Naive thymus-derived CD8-positive, alpha-beta T cell (primary cell): ENCODE measurements at regions not wholly inside any gene's neighbourhood (a gene's known extent, or its start where the extent isn't known, plus 50 kb on each side); places are given as distances from the start of the nearest gene placed in this dataset.

Experiments
- ATAC-seq, 2 donors: fragments of 150-1000 bp; cut with Tn5 transposase in 1 of 2; sonication (Bioruptor Pico), chemical (Tn5 transposase) in 1 of 2; 1 replicate in 1 of 2; 2 replicates in 1 of 2; pipeline ENCODE4 v1.10.0; 2021; ENCODE audit warnings: mild to moderate bottlenecking in 2 of 2, moderate library complexity in 2 of 2
- POLR2A ChIA-PET: fragments of 350-600 bp; sonication (Branson Sonifier 250); formaldehyde crosslinking; loops from one replicate; lab custom pipeline; 2021; ENCODE audit warnings: antibody characterized with exemption; lab: Charles Lee
- DNase-seq, 10 donors: peaks; one replicate each; pipeline versions ENCODE4 v3.0.0 to v3.0.0-alpha.2; 2020 to 2022
- H3K27ac Mint-ChIP-seq, 10 donors: one replicate each; pipeline ENCODE4 v1.8.0; 2020 to 2022; ENCODE audit warnings: mild to moderate bottlenecking in 10 of 10, mixed read lengths in 10 of 10, moderate library complexity in 4 of 10, inconsistent platforms in 1 of 10
- H3K27me3 Mint-ChIP-seq, 5 donors: one replicate each; pipeline ENCODE4 v1.8.0; 2021 to 2022; ENCODE audit warnings: mixed read lengths in 5 of 5
- H3K36me3 Mint-ChIP-seq, 3 donors: one replicate each; pipeline ENCODE4 v1.8.0; 2020 to 2022; ENCODE audit warnings: mixed read lengths in 3 of 3, mild to moderate bottlenecking in 2 of 3, inconsistent platforms in 1 of 3
- H3K4me1 Mint-ChIP-seq, 4 donors: one replicate each; pipeline ENCODE4 v1.8.0; 2021 to 2022; ENCODE audit warnings: mixed read lengths in 4 of 4
- H3K4me3 Mint-ChIP-seq, 10 donors: one replicate each; pipeline ENCODE4 v1.8.0; 2020 to 2022; ENCODE audit warnings: mild to moderate bottlenecking in 10 of 10, mixed read lengths in 10 of 10, moderate library complexity in 6 of 10, inconsistent platforms in 1 of 10
- H3K9me3 Mint-ChIP-seq, 9 donors: one replicate each; pipeline ENCODE4 v1.8.0; 2020 to 2022; ENCODE audit warnings: mixed read lengths in 9 of 9, mild to moderate bottlenecking in 3 of 9, inconsistent platforms in 1 of 9, moderate library complexity in 1 of 9

- POLR2A ChIA-PET = no interaction called here
- DNase-seq = no peak
- no peaks in the 10 kb centered on the region for H3K9me3 Mint-ChIP-seq
- peaks cover 2 to 10% (median 8%) of the 10 kb centered on the region in 4 donors for H3K4me1 Mint-ChIP-seq
- H3K27ac Mint-ChIP-seq = no peak overlapping the region
- no peak for ATAC-seq
- no peak overlapping the region for H3K4me3 Mint-ChIP-seq
- H3K27me3 Mint-ChIP-seq = no peaks in the 10 kb centered on the region
- H3K36me3 Mint-ChIP-seq = peaks cover 7 to 37% (median 13%) of the 10 kb centered on the region in 3 donors
Measured at GRCh38 chr21:36207577-36208320, 51.1 kb downstream of the DOP1B start.

GRCh38 chr21:36208326-36209013, 51.8 kb downstream of the DOP1B start:
- Mint-ChIP-seq H3K4me3 (no peak overlapping the region), H3K4me1 (peaks cover 2 to 10% (median 8%) of the 10 kb centered on the region in 4 donors), H3K36me3 (peaks cover 7 to 34% (median 13%) of the 10 kb centered on the region in 3 donors), H3K27me3 (no peaks in the 10 kb centered on the region), H3K27ac (peak overlapping the region in 1 of 10 donors; percentile 71), H3K9me3 (no peaks in the 10 kb centered on the region)
- DNase-seq (no peak), ATAC-seq (no peak)
- POLR2A ChIA-PET = no interaction called here

- no peak overlapping the region for H3K4me3 Mint-ChIP-seq
- H3K27ac Mint-ChIP-seq = peak overlapping the region in 2 of 10 donors; percentile 80
- ATAC-seq (no peak), DNase-seq (peak; percentile 9 to 75 (median 36))
- POLR2A ChIA-PET = no interaction called here
- H3K9me3 Mint-ChIP-seq = no peaks in the 10 kb centered on the region
- H3K27me3 Mint-ChIP-seq = no peaks in the 10 kb centered on the region
- H3K36me3 Mint-ChIP-seq = peaks cover 7 to 37% (median 16%) of the 10 kb centered on the region in 3 donors
- peaks cover 2 to 10% (median 8%) of the 10 kb centered on the region in 4 donors for H3K4me1 Mint-ChIP-seq
Measured at GRCh38 chr21:36209626-36210171, 53.1 kb downstream of the DOP1B start.

GRCh38 chr21:36210779-36211659, 54.4 kb downstream of the DOP1B start:
- Mint-ChIP-seq H3K36me3 (peaks cover 7 to 33% (median 16%) of the 10 kb centered on the region in 3 donors), H3K27me3 (no peaks in the 10 kb centered on the region), H3K4me1 (peaks cover 2 to 10% (median 8%) of the 10 kb centered on the region in 4 donors), H3K27ac (peak overlapping the region in 1 of 10 donors; percentile 46), H3K4me3 (no peak overlapping the region), H3K9me3 (no peaks in the 10 kb centered on the region)
- ATAC-seq = no peak
- POLR2A ChIA-PET = interaction anchor here (0.6 to 1.1 kb wide), 2 partner anchors 12 to 37 kb away, joined by 3 read pairs; no protein-coding TSS in a partner anchor
- DNase-seq = no peak

- peaks cover 2 to 10% (median 8%) of the 10 kb centered on the region in 4 donors for H3K4me1 Mint-ChIP-seq
- H3K27me3 Mint-ChIP-seq = no peaks in the 10 kb centered on the region
- POLR2A ChIA-PET = interaction anchor here (1.1 kb wide), 1 partner anchor 38 kb away, joined by 3 read pairs; no protein-coding TSS in a partner anchor
- no peak overlapping the region for H3K4me3 Mint-ChIP-seq
- DNase-seq (no peak), ATAC-seq (no peak)
- peaks cover 7 to 38% (median 16%) of the 10 kb centered on the region in 3 donors for H3K36me3 Mint-ChIP-seq
- no peaks in the 10 kb centered on the region for H3K9me3 Mint-ChIP-seq
- no peak overlapping the region for H3K27ac Mint-ChIP-seq
Measured at GRCh38 chr21:36211660-36212512, 55.3 kb downstream of the DOP1B start.

GRCh38 chr21:36212513-36212780, 55.8 kb downstream of the DOP1B start:
- Mint-ChIP-seq H3K36me3 (peaks cover 7 to 44% (median 17%) of the 10 kb centered on the region in 3 donors), H3K27ac (no peak overlapping the region), H3K4me1 (peaks cover 2 to 10% (median 8%) of the 10 kb centered on the region in 4 donors), H3K4me3 (no peak overlapping the region), H3K9me3 (no peaks in the 10 kb centered on the region), H3K27me3 (no peaks in the 10 kb centered on the region)
- POLR2A ChIA-PET = no interaction called here
- DNase-seq = no peak
- ATAC-seq = no peak

GRCh38 chr21:36214561-36214960, 57.9 kb downstream of the DOP1B start:
- no peak overlapping the region for H3K4me3 Mint-ChIP-seq
- H3K36me3 Mint-ChIP-seq = peaks cover 14 to 56% (median 32%) of the 10 kb centered on the region in 3 donors
- POLR2A ChIA-PET = no interaction called here
- peaks cover under 1 to 7% (median 5%) of the 10 kb centered on the region in 4 donors for H3K4me1 Mint-ChIP-seq
- H3K27ac Mint-ChIP-seq = no peak overlapping the region
- H3K9me3 Mint-ChIP-seq = no peaks in the 10 kb centered on the region
- no peak for DNase-seq
- no peak for ATAC-seq
- no peaks in the 10 kb centered on the region for H3K27me3 Mint-ChIP-seq

GRCh38 chr21:36217743-36218142, 61.1 kb downstream of the DOP1B start:
- Mint-ChIP-seq H3K9me3 (no peaks in the 10 kb centered on the region), H3K27me3 (no peaks in the 10 kb centered on the region), H3K36me3 (peaks cover 10 to 47% (median 26%) of the 10 kb centered on the region in 3 donors), H3K27ac (no peak overlapping the region), H3K4me3 (no peak overlapping the region), H3K4me1 (no peaks in the 10 kb centered on the region)
- DNase-seq = no peak
- no peak for ATAC-seq
- POLR2A ChIA-PET = no interaction called here

GRCh38 chr21:36218691-36219090, 62.1 kb downstream of the DOP1B start:
- Mint-ChIP-seq H3K27ac (no peak overlapping the region), H3K27me3 (no peaks in the 10 kb centered on the region), H3K36me3 (peaks cover 10 to 56% (median 26%) of the 10 kb centered on the region in 3 donors), H3K9me3 (no peaks in the 10 kb centered on the region), H3K4me1 (no peaks in the 10 kb centered on the region), H3K4me3 (no peak overlapping the region)
- no peak for DNase-seq
- no peak for ATAC-seq
- POLR2A ChIA-PET = no interaction called here

GRCh38 chr21:36223451-36223850, 66.8 kb downstream of the DOP1B start:
- no peaks in the 10 kb centered on the region for H3K27me3 Mint-ChIP-seq
- no peaks in the 10 kb centered on the region for H3K9me3 Mint-ChIP-seq
- POLR2A ChIA-PET = no interaction called here
- no peak for DNase-seq
- ATAC-seq = no peak
- peaks cover 10 to 59% (median 17%) of the 10 kb centered on the region in 3 donors for H3K36me3 Mint-ChIP-seq
- no peaks in the 10 kb centered on the region for H3K4me1 Mint-ChIP-seq
- H3K27ac Mint-ChIP-seq = no peak overlapping the region
- H3K4me3 Mint-ChIP-seq = no peak overlapping the region

- Mint-ChIP-seq H3K27ac (peak overlapping the region in 2 of 10 donors; percentile 20 to 72), H3K4me1 (peaks cover 2 to 4% (median 4%) of the 10 kb centered on the region in 4 donors), H3K4me3 (no peak overlapping the region), H3K36me3 (peaks cover 0 to 73% (median 16%) of the 10 kb centered on the region in 3 donors), H3K27me3 (no peaks in the 10 kb centered on the region), H3K9me3 (no peaks in the 10 kb centered on the region)
- DNase-seq (no peak), ATAC-seq (no peak)
- POLR2A ChIA-PET = no interaction called here
Measured at GRCh38 chr21:36229181-36229580, 72.6 kb downstream of the DOP1B start.
